ENCODE measurements at regions not wholly inside any gene's neighbourhood (a gene's known extent, or its start where the extent isn't known, plus 50 kb on each side); places are given as distances from the start of the nearest gene placed in this dataset.

DNA sequence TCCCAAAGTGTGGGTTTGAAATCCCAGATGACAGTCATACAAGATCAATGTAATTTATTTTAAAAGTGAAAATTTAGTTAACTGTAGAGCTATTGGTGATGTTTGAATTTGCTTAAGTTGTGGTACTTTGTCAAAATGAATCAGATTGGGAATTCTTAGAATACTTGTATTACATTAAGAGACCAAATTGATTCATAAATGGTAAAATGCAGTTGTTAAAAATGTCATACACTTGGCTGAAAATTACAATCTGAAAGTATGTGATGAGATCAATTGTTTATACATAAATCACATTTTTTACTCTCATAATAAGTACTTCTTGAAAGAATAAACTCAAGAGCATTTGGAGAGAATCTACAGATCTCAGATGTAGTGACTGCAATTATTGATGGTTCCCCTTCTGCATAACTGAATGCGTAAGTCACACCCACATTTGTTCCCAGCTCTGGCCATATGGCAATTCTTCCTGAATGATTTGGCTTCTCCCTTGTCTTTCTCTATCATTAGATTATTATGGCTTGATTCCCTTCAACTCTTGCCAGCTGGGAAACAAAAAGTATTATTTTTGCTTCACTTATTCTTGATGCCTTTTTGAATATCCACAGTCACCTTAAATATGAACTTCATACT, 558.5 kb downstream of the CPS1 start:
- H3K4me1 ChIP-seq = peaks cover 0 to 21% (median 0%) of the 10 kb centered on the region in 4 donors
- no peaks in the 10 kb centered on the region for H3K36me3 ChIP-seq
- DNase-seq (ENCODE audit: low spot score in 2 of 2) = no peak
- H3K27me3 ChIP-seq = no peaks in the 10 kb centered on the region
- no peak overlapping the region for H3K4me3 ChIP-seq
- H3K9me3 ChIP-seq = no peaks in the 10 kb centered on the region
- TF ChIP-seq, protein P1, sequence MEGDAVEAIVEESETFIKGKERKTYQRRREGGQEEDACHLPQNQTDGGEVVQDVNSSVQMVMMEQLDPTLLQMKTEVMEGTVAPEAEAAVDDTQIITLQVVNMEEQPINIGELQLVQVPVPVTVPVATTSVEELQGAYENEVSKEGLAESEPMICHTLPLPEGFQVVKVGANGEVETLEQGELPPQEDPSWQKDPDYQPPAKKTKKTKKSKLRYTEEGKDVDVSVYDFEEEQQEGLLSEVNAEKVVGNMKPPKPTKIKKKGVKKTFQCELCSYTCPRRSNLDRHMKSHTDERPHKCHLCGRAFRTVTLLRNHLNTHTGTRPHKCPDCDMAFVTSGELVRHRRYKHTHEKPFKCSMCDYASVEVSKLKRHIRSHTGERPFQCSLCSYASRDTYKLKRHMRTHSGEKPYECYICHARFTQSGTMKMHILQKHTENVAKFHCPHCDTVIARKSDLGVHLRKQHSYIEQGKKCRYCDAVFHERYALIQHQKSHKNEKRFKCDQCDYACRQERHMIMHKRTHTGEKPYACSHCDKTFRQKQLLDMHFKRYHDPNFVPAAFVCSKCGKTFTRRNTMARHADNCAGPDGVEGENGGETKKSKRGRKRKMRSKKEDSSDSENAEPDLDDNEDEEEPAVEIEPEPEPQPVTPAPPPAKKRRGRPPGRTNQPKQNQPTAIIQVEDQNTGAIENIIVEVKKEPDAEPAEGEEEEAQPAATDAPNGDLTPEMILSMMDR (IDR thresholded peaks at IDR 0.05) = no peak
- TF ChIP-seq POLR2A (IDR thresholded peaks at IDR 0.05) (no peak), EP300 (IDR thresholded peaks at IDR 0.05) (no peak)
- 21 to 50% methylated on average over 1 of the region's 1 CpG for WGBS, 2 donors
- H3K27ac ChIP-seq = no peak overlapping the region

GRCh38 chr2:211117026-211117425, 560.6 kb downstream of the CPS1 start:
- H3K9me3 ChIP-seq = no peaks in the 10 kb centered on the region
- no peak overlapping the region for H3K4me3 ChIP-seq
- TF ChIP-seq POLR2A (IDR thresholded peaks at IDR 0.05) = no peak
- TF ChIP-seq, protein P1 (IDR thresholded peaks at IDR 0.05) = no peak
- WGBS, 2 donors = 90 to 95% methylated on average over 1 of the region's 1 CpG
- H3K27me3 ChIP-seq = no peaks in the 10 kb centered on the region
- H3K4me1 ChIP-seq = peaks cover 0 to 21% (median 0%) of the 10 kb centered on the region in 4 donors
- no peaks in the 10 kb centered on the region for H3K36me3 ChIP-seq
- no peak overlapping the region for H3K27ac ChIP-seq
- no peak for DNase-seq (ENCODE audit: low spot score in 2 of 2)

GRCh38 chr2:211126256-211126655, 569.9 kb downstream of the CPS1 start:
- Histone ChIP-seq H3K27ac (no peak overlapping the region), H3K27me3 (no peaks in the 10 kb centered on the region)
- TF ChIP-seq POLR2A (IDR thresholded peaks at IDR 0.05) (no peak), EP300 (IDR thresholded peaks at IDR 0.05) (no peak)
- TF ChIP-seq, protein P1 (IDR thresholded peaks at IDR 0.05) = no peak

DNA sequence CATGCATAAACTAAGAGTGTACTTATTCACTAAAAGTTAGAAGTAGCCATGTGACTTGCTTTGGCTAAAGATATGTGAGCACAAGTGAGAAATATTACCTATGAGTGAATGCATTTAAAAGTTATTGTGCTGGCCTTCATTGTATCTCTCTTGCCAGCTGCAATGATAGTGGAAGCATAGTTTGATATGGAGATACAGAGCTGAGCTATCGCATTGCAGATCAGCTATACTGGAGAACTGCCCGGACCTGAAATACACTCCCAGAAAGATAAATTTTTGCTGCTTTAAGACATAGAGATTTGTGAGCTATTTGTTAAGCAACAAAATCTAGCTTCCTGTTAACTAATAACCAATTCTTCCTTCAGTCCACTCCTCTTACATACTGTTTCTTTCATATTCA, 571.1 kb downstream of the CPS1 start:
- Histone ChIP-seq H3K4me3 (no peak overlapping the region), H3K36me3 (no peaks in the 10 kb centered on the region), H3K9me3 (no peaks in the 10 kb centered on the region), H3K4me1 (no peaks in the 10 kb centered on the region), H3K27me3 (no peaks in the 10 kb centered on the region), H3K27ac (no peak overlapping the region)
- TF ChIP-seq, protein P1 (IDR thresholded peaks at IDR 0.05) = no peak
- TF ChIP-seq POLR2A (IDR thresholded peaks at IDR 0.05) (no peak), EP300 (IDR thresholded peaks at IDR 0.05) (no peak)
- no peak for DNase-seq (ENCODE audit: low spot score in 2 of 2)
- WGBS, 2 donors = 86 to 87% methylated on average over 2 of the region's 2 CpGs

More at GRCh38 chr2:211126256-211126655, 569.9 kb downstream of the CPS1 start:
- H3K4me1 ChIP-seq = no peaks in the 10 kb centered on the region
- H3K4me3 ChIP-seq = no peak overlapping the region
- DNase-seq (ENCODE audit: low spot score in 2 of 2) = no peak
- no peaks in the 10 kb centered on the region for H3K36me3 ChIP-seq
- no peaks in the 10 kb centered on the region for H3K9me3 ChIP-seq

DNA sequence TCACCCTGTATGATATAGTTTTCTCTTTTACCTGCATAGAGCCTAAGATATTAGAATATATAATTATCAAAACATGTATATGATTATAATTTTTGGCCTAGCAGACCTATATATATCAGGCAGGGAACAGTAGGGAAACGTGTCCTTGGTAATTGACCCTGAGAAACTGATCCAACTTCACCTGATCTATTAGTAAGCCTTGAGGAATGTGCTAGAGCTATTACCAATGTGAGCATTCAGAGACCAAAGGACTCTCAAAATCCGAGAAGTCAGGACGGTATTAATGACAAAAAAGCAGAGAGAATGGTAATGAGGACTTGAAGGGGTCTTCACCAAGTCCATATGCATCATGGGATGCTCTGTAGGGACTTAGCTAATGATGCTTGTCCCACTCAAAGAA, 571.9 kb downstream of the CPS1 start:
- Histone ChIP-seq H3K27me3 (no peaks in the 10 kb centered on the region), H3K4me3 (no peak overlapping the region), H3K27ac (no peak overlapping the region), H3K4me1 (no peaks in the 10 kb centered on the region), H3K9me3 (no peaks in the 10 kb centered on the region), H3K36me3 (no peaks in the 10 kb centered on the region)
- no peak for DNase-seq (ENCODE audit: low spot score in 2 of 2)
- TF ChIP-seq, protein P1 (IDR thresholded peaks at IDR 0.05) = no peak
- TF ChIP-seq EP300 (IDR thresholded peaks at IDR 0.05) = no peak
- TF ChIP-seq POLR2A (IDR thresholded peaks at IDR 0.05) = no peak
- 67 to 75% methylated on average over 3 of the region's 3 CpGs for WGBS, 2 donors
